HK-2 (cell line): ENCODE measurements at regions not wholly inside any gene's neighbourhood (a gene's known extent, or its start where the extent isn't known, plus 50 kb on each side); places are given as distances from the start of the nearest gene placed in this dataset.
A peak's percentile ranks its signal among the peaks of the same experiment; 100 is the strongest.
"Not testable (repeated sequence)": the region's sequence is repeated elsewhere in the genome, so short reads cannot be mapped to it uniquely, and the experiment has no call there.

ENCODE experiments used
- DNase-seq: peaks from one replicate; pipeline ENCODE4 v3.0.0-alpha.2; 2018; ENCODE audit not compliant: unreplicated experiment

- DNase-seq: no peak
These were observed 177.9 kb downstream of the GALC start for GRCh38 chr14:87815121-87815520.

- DNase-seq: no peak
These were observed 179.3 kb downstream of the GALC start for GRCh38 chr14:87813686-87814085.

- DNase-seq: no peak
These were observed 179.8 kb downstream of the GALC start for GRCh38 chr14:87813211-87813610.

- no peak for DNase-seq
These were observed 181.7 kb downstream of the GALC start for GRCh38 chr14:87811246-87811645.

- DNase-seq: no peak
These were observed 182.3 kb downstream of the GALC start for GRCh38 chr14:87810711-87811110.

- DNase-seq: no peak
These were observed 183.7 kb downstream of the GALC start for GRCh38 chr14:87809261-87809660.

- peak; percentile 64 for DNase-seq
These were observed 187.7 kb downstream of the GALC start for GRCh38 chr14:87805315-87805723.

- no peak for DNase-seq
These were observed 192.8 kb downstream of the GALC start for GRCh38 chr14:87800216-87800615.

- no peak for DNase-seq
These were observed 193.6 kb downstream of the GALC start for GRCh38 chr14:87799400-87799799.

GRCh38 chr14:87797001-87797400 lies 196.0 kb downstream of the GALC start:
- no peak for DNase-seq

GRCh38 chr14:87794561-87794960 lies 198.4 kb downstream of the GALC start:
- no peak for DNase-seq

- no peak for DNase-seq
These were observed 207.1 kb downstream of the GALC start for GRCh38 chr14:87785897-87786296.

GRCh38 chr14:87784386-87784785 lies 208.6 kb downstream of the GALC start:
- no peak for DNase-seq

GRCh38 chr14:87783071-87783470 lies 209.9 kb downstream of the GALC start:
- no peak for DNase-seq

- DNase-seq: no peak
These were observed 220.1 kb downstream of the GALC start for GRCh38 chr14:87772854-87773253.

- DNase-seq: no peak
These were observed 225.4 kb downstream of the GALC start for GRCh38 chr14:87767567-87767901.

GRCh38 chr14:87758876-87759275 lies 234.1 kb downstream of the GALC start:
- no peak for DNase-seq

GRCh38 chr14:87756661-87757060 lies 236.3 kb downstream of the GALC start:
- DNase-seq: no peak

- no peak for DNase-seq
These were observed 238.3 kb downstream of the GALC start for GRCh38 chr14:87754520-87755223.

- no peak for DNase-seq
These were observed 244.4 kb downstream of the GALC start for GRCh38 chr14:87748558-87748957.

GRCh38 chr14:87745507-87746118 lies 247.4 kb downstream of the GALC start:
- peak; percentile 19 for DNase-seq

GRCh38 chr14:87734577-87735360 lies 258.2 kb downstream of the GALC start:
- not testable (repeated sequence) for DNase-seq

- not testable (repeated sequence) for DNase-seq
These were observed 259.9 kb downstream of the GALC start for GRCh38 chr14:87733115-87733514.
